GM13976 (cell line): ENCODE measurements at regions not wholly inside any gene's neighbourhood (a gene's known extent, or its start where the extent isn't known, plus 50 kb on each side); places are given as distances from the start of the nearest gene placed in this dataset.

Source experiments
- DNase-seq: peaks from one replicate; pipeline ENCODE4 v3.0.0; 2012; ENCODE audit warnings: low spot score
- CTCF ChIP-seq: IDR thresholded peaks from 2 replicates; pipeline ENCODE4 v1.5.1; 2012; ENCODE audit warnings: borderline replicate concordance, mild to moderate bottlenecking; ENCODE audit not compliant: insufficient read depth; ENCODE audit errors: extremely low read depth, missing control alignments, control extremely low read depth
- in situ Hi-C: fragments of 300-500 bp; cut with MboI; formaldehyde crosslinking; loops from one replicate; pipeline ENCODE4 v1.12.0; 2022; ENCODE audit warnings: low sequenced_read_pairs, mixed read lengths, inconsistent platforms; ENCODE audit not compliant: unreplicated experiment

- in situ Hi-C loops, result no loop called here
- DNase-seq, result no peak
- TF ChIP-seq CTCF, result no peak
Measured at GRCh38 chr10:118537623-118538022, 57.8 kb downstream of the PRLHR start.

- no peak for TF ChIP-seq CTCF
Measured at GRCh38 chr10:118534136-118534535, 61.3 kb downstream of the PRLHR start.

GRCh38 chr10:118531105-118531852 is 64.2 kb downstream of the PRLHR start:
- no peak for DNase-seq
- in situ Hi-C loops, result no loop called here
- TF ChIP-seq CTCF, result no peak

More at GRCh38 chr10:118534136-118534535, 61.3 kb downstream of the PRLHR start:
- in situ Hi-C loops, result no loop called here
- DNase-seq, result no peak

- no peak for DNase-seq
- no peak for TF ChIP-seq CTCF
- in situ Hi-C loops, result no loop called here
Measured at GRCh38 chr10:118528426-118528825, 67.0 kb downstream of the PRLHR start.

- no peak for DNase-seq
- in situ Hi-C loops, result no loop called here
- no peak for TF ChIP-seq CTCF
Measured at GRCh38 chr10:118523775-118524174, 71.7 kb downstream of the PRLHR start.

- no peak for TF ChIP-seq CTCF
- in situ Hi-C loops, result no loop called here
- DNase-seq, result no peak
Measured at GRCh38 chr10:118522791-118523498, 72.5 kb downstream of the PRLHR start.
